Motor neuron (in vitro differentiated cells): ENCODE measurements at regions not wholly inside any gene's neighbourhood (a gene's known extent, or its start where the extent isn't known, plus 50 kb on each side); places are given as distances from the start of the nearest gene placed in this dataset.
A peak's percentile ranks its signal among the peaks of the same experiment; 100 is the strongest.
"Not testable (repeated sequence)": the region's sequence is repeated elsewhere in the genome, so short reads cannot be mapped to it uniquely, and the experiment has no call there.

Experiments used
- ATAC-seq, 8 experiments: fragments of 200-7000 bp; cut with Tn5 transposase; replicated peaks in 6 of 8; 2 replicates each; pipeline ENCODE4 v1.8.0; 2021; ENCODE audit warnings: mild to moderate bottlenecking in 8 of 8, moderate library complexity in 8 of 8
- H3K27ac ChIP-seq, 2 donors: fragments of 250-450 bp; sonication (Bioruptor Pico); 2 replicates each; pipeline ENCODE4 v1.9.0; 2021; ENCODE audit warnings: antibody characterized with exemption in 2 of 2, mild to moderate bottlenecking in 2 of 2, moderate library complexity in 1 of 2
- H3K4me1 ChIP-seq, 2 donors: fragments of 250-450 bp; sonication (Bioruptor Pico); replicated peaks in 1 of 2; 2 replicates each; pipeline ENCODE4 v1.6.1; 2021; ENCODE audit warnings: antibody characterized with exemption in 2 of 2, mild to moderate bottlenecking in 2 of 2, moderate library complexity in 1 of 2
- H3K4me3 ChIP-seq, 5 donors: fragments of 250-450 bp; sonication (Bioruptor Pico); 2 replicates each; pipeline ENCODE4 v1.9.0; 2021; ENCODE audit warnings: antibody characterized with exemption in 5 of 5, mild to moderate bottlenecking in 5 of 5, moderate library complexity in 4 of 5
- WGBS, 10 experiments: fragments of 450-650 bp; shearing (Covaris generic); methylation state at CpG; one replicate each; pipeline ENCODE4 v1.0.0; 2022; 5-methylcytosine and 5-hydroxymethylcytosine counted together
- in situ Hi-C, 9 experiments: fragments of 400-800 bp; cut with MboI; loops; one replicate each; pipeline ENCODE4 v1.15.0; 2021; ENCODE audit warnings: low sequenced_read_pairs in 9 of 9, low pct_unique_long_range_greater_than_20kb in 2 of 9; ENCODE audit not compliant: unreplicated experiment in 9 of 9

DNA sequence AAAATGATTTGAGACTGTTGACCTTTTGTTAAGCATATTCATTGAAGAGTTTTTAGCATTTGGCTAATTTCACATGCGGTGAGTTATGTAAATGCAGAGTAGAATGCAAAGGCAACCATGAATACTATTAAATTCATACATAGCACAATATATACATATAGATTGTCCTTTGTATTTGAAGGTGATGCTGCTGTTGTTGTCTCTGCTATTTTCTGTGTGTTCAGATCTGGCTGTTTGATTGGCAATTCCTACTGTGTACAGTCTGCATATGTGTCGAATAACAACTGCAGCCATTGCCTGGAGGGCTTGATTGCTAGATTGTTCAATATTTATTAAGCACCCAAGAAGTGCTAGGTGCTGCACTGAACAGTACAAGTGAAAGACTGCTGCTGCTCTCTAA is 187.4 kb downstream of the FOXG1 start:
- ATAC-seq = peak in 2 of 8 experiments; percentile 65 to 79
- WGBS, 10 experiments = 0 to 83% (median 76%) methylated on average over 1 to 2 of the region's 2 CpGs; no CpG with 5 or more reads in 3 of the 10 experiments
- H3K4me1 ChIP-seq = no peaks in the 10 kb centered on the region
- H3K27ac ChIP-seq = no peak overlapping the region
- in situ Hi-C loops = loop anchor here in 1 of 9 experiments (25.0 kb wide), 1 partner anchor 167 kb away; no protein-coding TSS in a partner anchor
- H3K4me3 ChIP-seq = no peak overlapping the region

DNA sequence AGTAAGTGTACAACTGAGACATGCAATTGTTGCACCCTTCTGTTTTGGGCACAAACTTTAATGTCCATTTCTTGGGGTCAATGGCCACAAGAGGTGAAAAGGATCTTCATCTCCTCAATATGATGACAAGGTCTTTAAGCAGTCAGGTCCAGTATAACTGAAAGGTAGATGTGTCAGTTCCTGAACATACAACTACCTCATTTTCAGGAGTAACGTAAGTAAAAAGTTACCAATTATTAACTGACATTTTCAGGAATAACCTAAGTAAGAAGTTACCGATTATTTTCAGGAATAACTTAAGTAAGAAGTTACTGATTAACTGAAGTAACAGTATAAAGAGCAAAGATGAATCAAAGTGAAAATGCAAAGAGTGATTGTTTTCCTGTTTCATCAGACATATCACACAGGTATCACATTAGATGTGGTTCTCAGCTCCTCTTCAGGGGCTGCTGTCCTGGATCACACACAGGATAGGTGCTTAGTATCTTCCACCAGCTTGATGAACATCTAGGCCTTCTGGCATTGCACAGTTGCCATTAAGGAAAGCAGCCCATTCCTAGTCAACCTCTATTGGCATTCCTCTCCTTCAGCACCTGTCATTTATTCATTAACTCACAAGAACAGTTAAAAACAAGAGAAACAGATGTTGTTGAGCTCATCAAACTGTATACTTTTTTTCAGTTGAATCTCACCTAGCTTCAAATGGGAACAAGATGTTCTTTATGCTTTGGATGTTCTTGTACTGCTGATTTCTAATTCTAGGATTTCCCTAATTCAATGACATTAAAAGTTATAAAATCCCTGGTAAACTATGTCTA is 200.0 kb downstream of the FOXG1 start:
- Histone ChIP-seq H3K4me1 (no peaks in the 10 kb centered on the region), H3K27ac (no peak overlapping the region), H3K4me3 (no peak overlapping the region)
- no peak for ATAC-seq
- in situ Hi-C loops = loop anchor here in 1 of 9 experiments (25.0 kb wide), 1 partner anchor 179 kb away; no protein-coding TSS in a partner anchor
- WGBS, 10 experiments = 0 to 100% (median 87%) methylated on average over 1 to 2 of the region's 2 CpGs; no CpG with 5 or more reads in 2 of the 10 experiments

DNA sequence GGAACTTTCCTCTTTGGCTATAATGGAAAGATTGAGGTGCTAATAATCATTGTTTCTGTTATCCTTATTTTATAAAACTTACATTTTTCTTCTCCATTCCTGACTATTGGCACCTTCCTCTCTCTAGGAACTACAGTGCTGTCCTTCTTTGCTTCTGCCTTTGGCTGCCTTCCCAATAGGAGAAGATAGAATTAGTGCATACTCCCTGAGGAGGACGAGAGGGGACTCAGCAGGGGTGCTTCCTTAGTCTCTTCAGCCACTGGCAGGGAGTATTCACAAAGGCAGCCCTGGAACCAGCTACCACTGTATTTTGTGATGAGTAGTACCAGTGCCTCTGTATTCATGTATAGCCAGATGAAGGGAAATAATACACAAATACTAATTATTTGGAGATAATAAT is 208.5 kb downstream of the FOXG1 start:
- Histone ChIP-seq H3K4me1 (no peaks in the 10 kb centered on the region), H3K27ac (no peak overlapping the region), H3K4me3 (no peak overlapping the region)
- in situ Hi-C loops = no loop called here
- ATAC-seq = no peak
- 0 to 100% (median 10%) methylated on average over 1 of the region's 1 CpG; no CpG with 5 or more reads in 6 of the 10 experiments for WGBS, 10 experiments

DNA sequence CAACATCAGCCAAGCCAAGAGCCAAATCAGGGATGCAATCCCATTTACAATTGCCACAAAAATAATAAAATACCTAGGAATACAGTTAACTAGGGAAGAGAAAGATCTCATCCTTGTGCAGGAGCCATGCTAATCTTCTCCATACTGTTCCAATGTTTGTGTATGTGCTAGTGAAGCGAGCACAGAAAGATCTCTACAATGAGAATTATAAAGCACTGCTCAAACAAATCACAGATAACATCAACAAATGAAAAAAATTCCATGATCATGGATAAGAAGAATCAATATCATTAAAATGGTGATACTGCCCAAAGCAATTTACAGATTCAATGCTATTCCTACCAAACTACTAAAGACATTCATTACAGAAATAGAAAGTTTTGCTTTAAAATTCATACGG is 215.6 kb downstream of the FOXG1 start:
- WGBS, 10 experiments = 0 to 100% (median 60%) methylated on average over 1 to 2 of the region's 2 CpGs; no CpG with 5 or more reads in 3 of the 10 experiments
- no peaks in the 10 kb centered on the region for H3K4me1 ChIP-seq
- in situ Hi-C loops = no loop called here
- H3K4me3 ChIP-seq = no peak overlapping the region
- H3K27ac ChIP-seq = no peak overlapping the region
- ATAC-seq = no peak

DNA sequence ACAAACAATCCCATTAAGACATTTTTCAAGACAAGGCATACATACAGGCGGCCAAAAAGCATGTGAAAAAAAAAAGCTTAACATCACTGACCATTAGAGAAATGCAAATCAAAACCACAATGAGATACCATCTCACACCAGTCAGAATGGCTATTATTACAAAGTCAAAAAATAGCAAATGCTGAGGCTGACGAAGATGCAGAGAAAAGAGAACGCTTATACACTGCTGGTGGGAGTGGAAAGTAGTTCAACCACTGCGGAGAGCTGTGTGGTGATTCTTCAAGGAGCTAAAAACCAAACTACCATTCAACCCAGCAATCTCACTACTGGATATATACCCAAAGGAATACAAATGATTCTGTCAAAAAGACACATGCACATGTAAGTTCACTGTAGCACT is 216.7 kb downstream of the FOXG1 start:
- no peak for ATAC-seq
- in situ Hi-C loops = no loop called here
- H3K4me3 ChIP-seq = no peak overlapping the region
- no peaks in the 10 kb centered on the region for H3K4me1 ChIP-seq
- no peak overlapping the region for H3K27ac ChIP-seq
- WGBS, 10 experiments = 0 to 100% (median 86%) methylated on average over 1 to 4 of the region's 4 CpGs; no CpG with 5 or more reads in 1 of the 10 experiments

DNA sequence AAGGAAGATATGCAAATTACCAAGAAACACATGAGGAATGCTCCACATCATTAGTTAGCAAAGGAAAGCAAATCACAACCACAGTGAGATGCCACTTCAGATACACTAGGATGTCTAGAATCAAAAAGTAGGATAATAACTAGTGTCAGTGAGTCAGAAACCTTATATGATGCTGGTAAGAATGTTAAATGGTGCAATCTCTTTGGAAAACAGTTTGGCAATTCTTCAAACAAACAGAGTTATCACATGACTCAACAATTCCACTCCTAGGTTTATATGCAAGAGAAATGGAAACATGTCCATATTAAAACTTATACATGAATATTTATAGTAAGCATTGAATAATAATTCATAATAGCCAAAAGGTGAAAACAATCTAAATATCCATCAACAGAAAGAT is 220.9 kb downstream of the FOXG1 start:
- in situ Hi-C loops = no loop called here
- peak in 1 of 8 experiments; percentile 16 for ATAC-seq
- Histone ChIP-seq H3K27ac (no peak overlapping the region), H3K4me3 (no peak overlapping the region), H3K4me1 (no peaks in the 10 kb centered on the region)

DNA sequence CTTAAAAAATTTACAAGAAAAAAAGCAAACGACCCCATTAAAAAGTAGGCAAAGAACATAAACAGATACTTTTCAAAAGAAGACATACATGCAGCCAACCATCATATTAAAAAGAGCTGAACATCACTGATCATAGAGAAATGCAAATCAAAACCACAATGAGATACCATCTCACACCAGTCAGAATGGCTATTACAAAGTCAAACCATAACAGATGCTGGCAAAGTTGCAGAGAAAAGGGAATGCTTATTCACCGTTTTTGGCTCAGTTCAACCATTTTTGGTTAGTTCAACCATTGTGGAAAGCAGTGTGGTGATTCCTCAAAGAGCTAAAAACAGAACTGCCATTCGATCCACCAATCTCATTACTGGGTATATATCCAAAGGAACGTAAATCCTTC is 230.6 kb downstream of the FOXG1 start:
- H3K4me3 ChIP-seq, H3K27ac ChIP-seq, H3K4me1 ChIP-seq, in situ Hi-C loops, ATAC-seq: not testable (repeated sequence)
- WGBS, 10 experiments = 0 to 88% (median 61%) methylated on average over 2 to 4 of the region's 4 CpGs

DNA sequence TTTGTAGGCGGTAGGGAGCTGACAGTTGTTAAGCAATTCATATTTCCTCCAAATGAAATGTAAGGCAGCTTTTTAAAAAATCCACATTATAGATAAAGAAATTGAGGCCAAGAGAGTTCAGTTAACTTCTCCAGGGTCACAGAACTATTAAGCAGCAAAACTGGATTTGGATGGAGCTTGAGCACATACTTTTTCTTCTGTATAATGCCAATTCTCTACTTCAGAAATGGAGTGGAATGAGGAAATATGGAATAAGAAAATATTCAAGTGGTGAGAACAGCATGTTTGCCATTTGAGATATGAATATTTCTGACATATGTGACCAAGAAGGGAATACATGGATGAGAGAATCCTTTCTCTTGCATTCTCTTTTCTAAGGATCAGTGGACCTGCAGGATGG is 233.1 kb downstream of the FOXG1 start:
- 0 to 100% (median 87%) methylated on average over 1 of the region's 1 CpG; no CpG with 5 or more reads in 2 of the 10 experiments for WGBS, 10 experiments
- ATAC-seq = no peak
- in situ Hi-C loops = loop anchor here in 1 of 9 experiments (25.0 kb wide), 1 partner anchor 213 kb away; no protein-coding TSS in a partner anchor

DNA sequence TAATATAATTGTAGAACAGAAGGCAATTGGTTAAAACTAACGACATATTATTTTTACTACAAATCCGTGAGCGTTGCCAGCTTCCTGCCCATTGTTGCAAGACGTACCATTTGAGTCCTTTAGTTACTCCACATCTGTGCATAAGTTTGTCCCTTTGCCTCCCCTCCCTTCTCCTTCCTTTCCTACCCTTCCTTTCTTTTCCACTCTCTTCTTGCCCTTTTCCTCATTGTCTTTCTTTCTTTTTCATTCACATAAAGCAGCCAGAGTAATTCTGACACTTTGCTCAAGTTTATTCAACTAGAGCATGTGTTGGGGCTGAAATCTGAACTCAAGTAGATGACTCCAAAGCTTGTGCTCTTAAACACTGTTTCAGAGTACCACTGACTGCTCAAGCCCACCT is 239.1 kb downstream of the FOXG1 start:
- 0 to 100% (median 87%) methylated on average over 1 to 4 of the region's 4 CpGs for WGBS, 10 experiments
- no peak for ATAC-seq
- Histone ChIP-seq H3K27ac (no peak overlapping the region), H3K4me3 (no peak overlapping the region), H3K4me1 (no peaks in the 10 kb centered on the region)
- in situ Hi-C loops = loop anchor here in 1 of 9 experiments (25.0 kb wide), 1 partner anchor 207 kb away; no protein-coding TSS in a partner anchor

More for the DNA sequence above, 233.1 kb downstream of the FOXG1 start:
- Histone ChIP-seq H3K4me1 (no peaks in the 10 kb centered on the region), H3K4me3 (no peak overlapping the region), H3K27ac (no peak overlapping the region)

DNA sequence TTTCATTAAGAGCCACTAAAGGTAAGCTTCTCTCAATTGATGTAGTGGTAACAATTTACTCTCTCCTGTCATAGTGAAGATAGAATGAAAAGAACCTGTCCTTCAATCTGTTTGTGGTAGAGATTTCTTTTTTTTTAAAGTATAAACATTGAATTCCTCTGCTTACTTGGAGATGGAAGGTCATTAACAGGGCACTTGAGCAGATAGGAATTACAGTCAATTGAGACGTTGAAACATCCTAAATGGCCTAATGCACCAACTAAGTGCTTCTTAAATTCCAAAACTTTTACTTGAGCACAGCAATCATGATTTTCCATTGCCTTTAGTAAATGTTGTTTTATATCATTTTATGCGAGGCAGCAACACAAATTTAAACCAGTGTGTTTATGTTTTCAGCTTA is 241.4 kb downstream of the FOXG1 start:
- Histone ChIP-seq H3K4me3 (no peak overlapping the region), H3K27ac (no peak overlapping the region), H3K4me1 (no peaks in the 10 kb centered on the region)
- in situ Hi-C loops = loop anchor here in 1 of 9 experiments (25.0 kb wide), 1 partner anchor 204 kb away; no protein-coding TSS in a partner anchor
- WGBS, 10 experiments = 0 to 80% (median 51%) methylated on average over 1 to 2 of the region's 2 CpGs
- no peak for ATAC-seq

DNA sequence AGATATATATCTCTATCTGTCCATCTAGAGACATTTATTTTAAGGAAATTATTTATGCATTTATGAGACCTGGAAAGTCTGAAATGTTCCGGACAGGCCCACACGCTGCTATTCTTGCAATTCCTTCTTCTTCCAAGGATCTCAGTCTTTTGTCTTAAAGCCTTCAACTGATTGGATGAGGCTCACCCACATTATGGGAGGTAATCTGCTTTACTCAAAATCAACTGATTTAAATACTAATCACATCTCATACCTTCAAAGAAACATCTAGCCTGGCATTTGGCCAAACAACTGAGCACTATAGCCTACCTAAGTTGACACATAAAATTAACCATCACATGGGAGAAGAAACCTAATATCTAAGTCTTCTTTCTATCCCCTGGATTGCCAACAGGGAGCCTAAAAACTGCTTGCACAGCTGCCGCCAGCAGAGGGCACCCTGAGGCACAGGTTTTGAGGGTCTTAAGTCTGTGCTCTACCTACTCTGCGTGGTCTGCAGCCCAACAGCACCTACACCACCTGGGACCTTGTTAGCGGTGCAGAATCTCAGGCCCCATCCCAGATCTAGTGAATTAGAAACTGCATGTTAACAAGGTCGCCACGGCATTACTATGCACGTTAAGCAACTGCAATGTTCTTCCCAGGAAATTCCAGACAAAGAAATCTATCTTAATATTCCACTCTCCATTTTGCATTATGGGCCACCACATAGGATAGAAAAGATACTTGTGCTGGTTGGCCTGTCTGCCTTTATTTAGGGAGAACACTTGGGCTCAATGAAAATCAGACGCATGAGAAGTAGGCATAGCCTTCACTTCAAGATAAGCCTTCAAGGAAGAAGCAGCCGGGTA is 249.7 kb downstream of the FOXG1 start:
- H3K27ac ChIP-seq = no peak overlapping the region
- 0 to 80% (median 62%) methylated on average over 2 to 8 of the region's 10 CpGs for WGBS, 10 experiments
- no peaks in the 10 kb centered on the region for H3K4me1 ChIP-seq
- in situ Hi-C loops = loop anchor here in 1 of 9 experiments (10.0 to 25.0 kb wide), 2 partner anchors 196 to 509 kb away; no protein-coding TSS in a partner anchor
- no peak overlapping the region for H3K4me3 ChIP-seq
- ATAC-seq = peak in 3 of 8 experiments; percentile 45 to 73 (median 58)

DNA sequence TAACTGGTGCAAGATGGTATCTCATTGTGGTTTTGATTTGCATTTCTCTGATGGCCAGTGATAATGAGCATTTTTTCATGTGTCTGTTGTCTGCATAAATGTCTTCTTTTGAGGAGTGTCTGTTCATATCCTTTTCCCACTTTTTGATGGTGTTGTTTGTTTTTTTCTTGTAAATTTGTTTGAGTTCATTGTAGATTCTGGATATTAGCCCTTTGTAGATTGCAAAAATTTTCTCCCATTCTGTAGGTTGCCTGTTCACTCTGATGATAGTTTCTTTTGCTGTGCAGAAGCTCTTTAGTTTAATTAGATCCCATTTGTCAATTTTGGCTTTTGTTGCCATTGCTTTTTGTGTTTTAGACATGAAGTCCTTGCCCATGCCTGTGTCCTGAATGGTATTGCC is 256.9 kb downstream of the FOXG1 start:
- H3K4me1 ChIP-seq, ATAC-seq, H3K27ac ChIP-seq, H3K4me3 ChIP-seq: not testable (repeated sequence)
- in situ Hi-C loops = loop anchor here in 1 of 9 experiments (25.0 kb wide), 1 partner anchor 189 kb away; no protein-coding TSS in a partner anchor

DNA sequence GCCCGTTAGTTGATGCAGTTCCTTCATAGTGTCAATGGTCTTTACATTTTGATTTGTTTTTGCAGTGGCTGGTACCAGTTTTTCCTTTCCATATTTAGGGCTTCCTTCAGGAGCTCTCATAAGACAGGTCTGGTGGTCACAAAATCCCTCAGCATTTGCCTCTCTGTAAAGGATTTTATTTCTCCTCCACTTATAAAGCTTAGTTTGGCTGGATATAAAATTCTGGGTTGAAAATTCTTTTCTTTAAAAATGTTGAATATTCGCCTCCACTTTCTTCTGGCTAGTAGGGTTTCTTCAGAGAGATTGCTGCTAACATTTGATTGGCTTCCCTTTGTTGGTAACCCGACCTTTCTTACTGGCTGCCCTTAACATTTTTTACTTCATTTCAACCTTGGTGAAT is 260.9 kb downstream of the FOXG1 start:
- ATAC-seq, H3K27ac ChIP-seq, in situ Hi-C loops, H3K4me3 ChIP-seq: not testable (repeated sequence)
- WGBS, 10 experiments = 0 to 94% (median 84%) methylated on average over 1 to 3 of the region's 3 CpGs
- H3K4me1 ChIP-seq = peaks cover 6 to 17% of the 10 kb centered on the region in 2 donors
